ENCODE measurements at regions not wholly inside any gene's neighbourhood (a gene's known extent, or its start where the extent isn't known, plus 50 kb on each side); places are given as distances from the start of the nearest gene placed in this dataset.

GRCh38 chr14:97618401-97618800 is 821.2 kb downstream of the VRK1 start:
- intact Hi-C loops (cut with DNase I), result no loop called here
- DNase-seq (ENCODE audit: low spot score), result no peak
- no peak for ATAC-seq

- ATAC-seq (no peak), DNase-seq (ENCODE audit: low spot score) (no peak)
- intact Hi-C loops (cut with DNase I), result no loop called here
Observed at GRCh38 chr14:97618917-97619690, 821.9 kb downstream of the VRK1 start.

- DNase-seq (ENCODE audit: low spot score) (no peak), ATAC-seq (no peak)
- intact Hi-C loops (cut with DNase I), result no loop called here
Observed at GRCh38 chr14:97620066-97620465, 822.9 kb downstream of the VRK1 start.

- no peak for ATAC-seq
Observed at GRCh38 chr14:97624985-97625384, 827.8 kb downstream of the VRK1 start.

GRCh38 chr14:97625477-97625876 is 828.3 kb downstream of the VRK1 start:
- intact Hi-C loops (cut with DNase I), result no loop called here
- no peak for DNase-seq (ENCODE audit: low spot score)
- no peak for ATAC-seq

More at GRCh38 chr14:97624985-97625384, 827.8 kb downstream of the VRK1 start:
- no peak for DNase-seq (ENCODE audit: low spot score)
- intact Hi-C loops (cut with DNase I), result no loop called here

- DNase-seq (ENCODE audit: low spot score), result no peak
- intact Hi-C loops (cut with DNase I), result no loop called here
Observed at GRCh38 chr14:97626088-97626487, 828.9 kb downstream of the VRK1 start.

GRCh38 chr14:97630249-97630648 is 833.1 kb downstream of the VRK1 start:
- no peak for ATAC-seq
- intact Hi-C loops (cut with DNase I), result no loop called here
- DNase-seq (ENCODE audit: low spot score), result no peak

More at GRCh38 chr14:97626088-97626487, 828.9 kb downstream of the VRK1 start:
- ATAC-seq, result no peak

GRCh38 chr14:97633131-97633738 is 836.1 kb downstream of the VRK1 start:
- no peak for ATAC-seq
- intact Hi-C loops (cut with DNase I), result no loop called here
- DNase-seq (ENCODE audit: low spot score), result no peak

GRCh38 chr14:97634751-97635150 is 837.6 kb downstream of the VRK1 start:
- peak; percentile 44 for ATAC-seq
- intact Hi-C loops (cut with DNase I), result no loop called here
- DNase-seq (ENCODE audit: low spot score), result no peak

DNA sequence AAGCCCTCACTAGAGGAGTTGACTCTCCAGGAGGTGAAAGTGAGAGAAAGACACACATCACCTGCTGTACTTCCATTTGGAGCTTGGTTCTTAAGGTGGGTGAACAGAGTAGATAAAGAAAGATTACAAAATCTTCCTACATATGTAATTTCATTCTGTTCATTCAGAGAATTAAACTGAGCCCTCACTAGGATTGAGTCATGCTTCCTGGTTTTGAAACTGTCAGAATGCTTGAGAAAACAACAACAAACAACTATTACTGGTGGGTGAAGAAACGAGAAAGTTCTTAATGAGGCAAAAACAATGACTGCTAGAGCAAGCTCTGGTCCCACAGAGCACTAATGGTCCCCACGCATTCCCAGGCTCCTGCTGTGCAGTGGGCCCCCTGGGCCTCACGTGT is 841.7 kb downstream of the VRK1 start:
- intact Hi-C loops (cut with DNase I), result no loop called here

DNA sequence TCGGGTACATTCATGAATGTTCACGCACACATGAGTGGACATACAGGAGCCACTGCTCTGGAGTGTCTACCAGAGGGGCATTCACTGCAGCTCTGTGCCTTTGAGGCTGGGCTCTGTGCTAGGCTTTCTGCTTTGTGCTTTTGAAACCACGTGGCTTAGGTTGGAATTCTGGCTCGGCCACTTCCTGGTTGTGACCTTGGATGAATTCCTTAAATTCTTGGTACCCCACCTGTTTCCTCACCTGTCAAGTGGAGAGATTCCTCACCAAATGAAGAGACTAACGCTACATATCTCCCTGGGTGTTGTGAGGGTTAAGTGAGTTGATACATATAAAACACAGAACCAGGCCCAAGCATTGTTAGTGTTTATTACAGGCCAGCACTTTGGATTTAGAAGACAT is 842.8 kb downstream of the VRK1 start:
- ATAC-seq, result no peak
- intact Hi-C loops (cut with DNase I), result no loop called here
- no peak for DNase-seq (ENCODE audit: low spot score)

More for the DNA sequence above, 841.7 kb downstream of the VRK1 start:
- DNase-seq (ENCODE audit: low spot score) (no peak), ATAC-seq (no peak)

DNA sequence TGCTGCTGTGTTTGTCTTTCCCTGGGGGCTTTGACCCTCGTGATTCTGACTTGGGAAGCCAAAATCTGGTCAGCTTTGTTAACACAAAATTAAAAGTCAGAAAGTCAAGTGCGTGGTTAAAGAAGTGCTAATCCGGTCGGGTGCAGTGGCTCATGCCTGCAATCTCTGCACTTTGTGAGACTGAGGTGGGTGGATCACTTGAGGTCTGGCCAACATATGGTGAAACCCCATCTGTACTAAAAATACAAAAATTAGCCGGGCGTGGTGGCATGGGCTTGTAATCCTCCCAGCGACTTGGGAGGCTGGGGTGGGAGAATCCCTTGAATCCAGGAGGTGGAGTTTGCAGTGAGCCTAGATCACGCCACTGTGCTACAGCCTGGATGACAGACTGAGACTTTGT is 844.6 kb downstream of the VRK1 start:
- DNase-seq (ENCODE audit: low spot score) (no peak), ATAC-seq (peak; percentile 58)
- intact Hi-C loops (cut with DNase I), result no loop called here

GRCh38 chr14:97642631-97643030 is 845.4 kb downstream of the VRK1 start:
- intact Hi-C loops (cut with DNase I), result no loop called here
- ATAC-seq, result peak; percentile 42
- DNase-seq (ENCODE audit: low spot score), result no peak

DNA sequence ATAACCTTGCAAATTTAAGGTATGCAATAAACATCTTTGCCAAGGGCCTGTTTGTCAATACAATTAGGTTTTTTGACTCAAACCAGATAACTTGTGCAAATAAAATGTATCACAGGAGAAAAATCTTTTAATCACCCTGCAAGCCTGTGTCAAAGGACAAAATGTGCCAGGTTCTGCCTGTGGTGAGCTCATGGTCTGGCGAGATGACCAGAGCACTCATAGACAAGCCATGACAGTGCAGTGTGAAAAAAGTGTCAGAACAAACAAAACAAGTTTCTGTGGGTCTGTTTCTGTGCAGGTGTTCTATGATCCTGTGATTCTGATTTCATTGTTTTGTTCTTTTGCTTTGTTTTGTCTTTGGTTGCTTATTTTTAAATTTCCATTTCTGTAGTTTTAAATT is 847.2 kb downstream of the VRK1 start:
- no peak for DNase-seq (ENCODE audit: low spot score)
- no peak for ATAC-seq
- intact Hi-C loops (cut with DNase I), result no loop called here

DNA sequence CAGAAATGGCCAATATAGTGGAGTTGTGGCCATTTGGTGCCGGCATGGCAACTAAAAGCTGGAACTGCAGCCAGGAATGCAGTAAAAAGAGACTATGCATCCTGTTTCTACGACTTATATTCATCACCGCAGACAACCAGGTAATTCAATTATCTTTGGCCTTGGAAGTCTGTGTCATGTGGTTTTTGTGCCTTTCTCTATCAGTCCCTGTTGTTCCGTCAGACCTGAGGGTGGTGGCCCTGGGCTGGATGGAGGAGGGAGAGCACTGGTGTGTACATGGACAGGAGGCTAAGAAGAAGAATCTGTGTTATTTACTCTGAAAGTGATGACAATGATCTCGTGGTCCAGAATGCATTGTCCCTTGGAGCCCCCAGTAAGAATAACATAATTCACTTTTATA is 852.6 kb downstream of the VRK1 start:
- ATAC-seq (no peak), DNase-seq (ENCODE audit: low spot score) (no peak)
- intact Hi-C loops (cut with DNase I), result no loop called here

GRCh38 chr14:97655169-97655948 is 858.2 kb downstream of the VRK1 start:
- ATAC-seq, result peak; percentile 90
- intact Hi-C loops (cut with DNase I), result no loop called here
- no peak for DNase-seq (ENCODE audit: low spot score)

DNA sequence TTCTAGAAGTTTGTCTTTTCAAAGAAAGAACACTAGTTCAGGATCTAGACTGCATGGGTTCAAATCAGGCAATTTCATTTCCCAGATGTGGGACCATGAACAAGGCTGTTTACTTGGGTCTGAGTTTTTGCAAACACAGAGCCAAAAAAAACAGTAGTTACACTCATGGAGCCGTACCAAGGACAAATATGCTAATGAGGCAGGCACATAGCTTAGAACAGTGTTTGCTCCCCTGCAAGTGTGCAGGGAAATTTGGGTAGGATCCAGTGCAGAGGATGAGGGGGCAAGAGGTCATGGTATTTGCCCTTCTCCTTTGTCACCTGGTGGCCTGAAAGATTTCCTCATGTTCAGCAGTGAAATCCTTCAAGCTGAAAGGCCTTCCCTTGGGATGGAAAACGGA is 860.4 kb downstream of the VRK1 start:
- peak; percentile 83 for ATAC-seq
- intact Hi-C loops (cut with DNase I), result no loop called here
- no peak for DNase-seq (ENCODE audit: low spot score)

GRCh38 chr14:97687944-97688630 is 890.9 kb downstream of the VRK1 start:
- intact Hi-C loops (cut with DNase I), result no loop called here
- ATAC-seq, result peak; percentile 79
- DNase-seq (ENCODE audit: low spot score), result no peak

DNA sequence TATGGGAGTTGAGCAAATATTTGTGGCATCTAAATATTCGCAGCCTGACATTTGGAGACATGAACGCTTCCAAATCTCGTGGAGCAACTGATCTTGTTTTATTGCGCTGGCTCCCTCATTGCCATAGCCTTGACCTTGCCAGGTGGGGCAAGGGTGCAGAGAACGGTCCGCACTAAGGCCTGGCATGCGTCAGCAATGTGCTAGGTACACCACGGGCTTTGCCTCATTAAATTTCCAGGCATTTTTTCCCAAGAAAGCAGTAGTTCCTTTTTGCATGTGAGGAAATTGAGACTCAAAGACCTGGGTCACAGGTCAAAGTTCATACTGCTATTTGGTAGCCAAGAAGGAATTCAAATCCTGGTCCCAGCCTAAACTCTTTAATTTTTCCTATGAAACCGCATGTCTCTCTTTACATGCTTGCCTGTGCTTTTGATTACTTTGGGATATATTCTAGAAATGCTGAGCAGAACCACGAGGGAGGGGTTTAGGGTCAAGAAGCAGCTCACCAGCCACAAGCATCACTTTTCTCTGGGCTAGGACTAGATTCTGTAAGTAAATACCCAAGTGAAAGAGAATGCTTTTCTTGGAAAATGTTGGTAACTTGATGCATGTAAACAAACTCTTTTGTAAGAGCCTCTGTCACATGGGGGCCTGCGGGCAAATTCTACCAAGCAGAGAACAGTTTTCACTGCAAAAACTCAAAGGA is 891.6 kb downstream of the VRK1 start:
- DNase-seq (ENCODE audit: low spot score) (no peak), ATAC-seq (peak; percentile 62)
- intact Hi-C loops (cut with DNase I), result no loop called here
